Mesenteric fat pad (tissue), 1 donor: ENCODE measurements at regions not wholly inside any gene's neighbourhood (a gene's known extent, or its start where the extent isn't known, plus 50 kb on each side); places are given as distances from the start of the nearest gene placed in this dataset.
"Not testable (repeated sequence)": the region's sequence is repeated elsewhere in the genome, so short reads cannot be mapped to it uniquely, and the experiment has no call there.

Source experiments
- DNase-seq: peaks from one replicate; pipeline ENCODE4 v3.0.0-alpha.2; 2020; ENCODE audit warnings: low spot score
- donor health status: DM: yes; HTN: yes; CAD: no.

- no peak for DNase-seq
Measured at GRCh38 chr1:30109853-30110252, 613.5 kb downstream of the MATN1 start.

- DNase-seq, result no peak
Measured at GRCh38 chr1:30108186-30108585, 615.2 kb downstream of the MATN1 start.

- no peak for DNase-seq
Measured at GRCh38 chr1:30106125-30106524, 617.3 kb downstream of the MATN1 start.

- no peak for DNase-seq
Measured at GRCh38 chr1:30104551-30104950, 618.8 kb downstream of the MATN1 start.

GRCh38 chr1:30103708-30104411, 619.5 kb downstream of the MATN1 start:
- no peak for DNase-seq

- DNase-seq, result no peak
Measured at GRCh38 chr1:30102605-30103004, 620.8 kb downstream of the MATN1 start.

- DNase-seq, result no peak
Measured at GRCh38 chr1:30101487-30102227, 621.7 kb downstream of the MATN1 start.

GRCh38 chr1:30101016-30101415, 622.4 kb downstream of the MATN1 start:
- no peak for DNase-seq

GRCh38 chr1:30100524-30100862, 622.9 kb downstream of the MATN1 start:
- no peak for DNase-seq

GRCh38 chr1:30099587-30100523, 623.5 kb downstream of the MATN1 start:
- DNase-seq, result no peak

- not testable (repeated sequence) for DNase-seq
Measured at GRCh38 chr1:30097851-30098250, 625.5 kb downstream of the MATN1 start.

GRCh38 chr1:30095451-30096025, 627.8 kb downstream of the MATN1 start:
- no peak for DNase-seq

- DNase-seq, result no peak
Measured at GRCh38 chr1:30095051-30095450, 628.3 kb downstream of the MATN1 start.

- no peak for DNase-seq
Measured at GRCh38 chr1:30092051-30092858, 631.1 kb downstream of the MATN1 start.

- no peak for DNase-seq
Measured at GRCh38 chr1:30090162-30090820, 633.1 kb downstream of the MATN1 start.

GRCh38 chr1:30089024-30089430, 634.4 kb downstream of the MATN1 start:
- no peak for DNase-seq

- no peak for DNase-seq
Measured at GRCh38 chr1:30088594-30088993, 634.8 kb downstream of the MATN1 start.

- DNase-seq, result no peak
Measured at GRCh38 chr1:30087465-30087864, 635.9 kb downstream of the MATN1 start.

- DNase-seq, result no peak
Measured at GRCh38 chr1:30085811-30086770, 637.3 kb downstream of the MATN1 start.
